Heart left ventricle (tissue), 13 donors: ENCODE measurements at regions not wholly inside any gene's neighbourhood (a gene's known extent, or its start where the extent isn't known, plus 50 kb on each side); places are given as distances from the start of the nearest gene placed in this dataset.

Source experiments
- CTCF ChIP-seq, 12 donors: fragments of 200-600 bp; sonication (generic) in 4 of 12; IDR thresholded peaks; one replicate each; pipeline versions ENCODE4 v1.5.0 to v1.8.0; 2018 to 2022; ENCODE audit warnings: antibody characterized with exemption in 12 of 12, mild to moderate bottlenecking in 5 of 12
- POLR2A ChIP-seq, 2 donors: fragments of 450-650 bp; IDR thresholded peaks; one replicate each; pipeline ENCODE4 v1.6.1; 2017; ENCODE audit warnings: antibody characterized with exemption in 2 of 2, mild to moderate bottlenecking in 2 of 2, moderate library complexity in 2 of 2
- donor health status: ischemic (EF 13 %, LVEDD 7.1; RV severe dilation, severe dysfunction).
- donor health status: DM: no; HTN: yes; CAD: no.
- donor health status: DM: no; HTN: no; CAD: no.
- donor health status: ischemic (EF 25% LVEDD 6.9; RV normal size, moderate dysfunction).
- donor health status: ischemic (EF 25% LVEDD 5.7; RV mildly dilated, moderate dysfunction).
- donor health status: ischemic (EF 35%, LVEDD 5.7; RV mildly dilated, moderate dysfunction).
- donor health status: nonischemic (EF 11% LVEDD 7.7; RV severe dilation, severe dysfunction).
- donor health status: DM: yes; HTN: yes; CAD: no.
- donor health status: PGD.
- donor health status: ischemic (EF 29% LVEDD 5.4; RV normal size, mild dysfunction).
- donor health status: nonischemic (EF 23%, LVEDD 6.1; RV moderate dilation, normal function).

GRCh38 chr6:145508107-145508506 is 227.2 kb downstream of the EPM2A start:
- TF ChIP-seq CTCF (IDR thresholded peaks at IDR 0.05) (no peak), POLR2A (IDR thresholded peaks at IDR 0.05) (no peak)
